CD14-positive monocyte (primary cell): ENCODE measurements at regions not wholly inside any gene's neighbourhood (a gene's known extent, or its start where the extent isn't known, plus 50 kb on each side); places are given as distances from the start of the nearest gene placed in this dataset.

Source experiments
- DNase-seq, 3 donors: peaks; one replicate each; pipeline ENCODE4 v3.0.0-alpha.2; 2011 to 2022
- H2AFZ ChIP-seq: 2 replicates; pipeline ENCODE4 v1.6.0; 2012; ENCODE audit warnings: mild to moderate bottlenecking, low read depth, low read length, inconsistent platforms; ENCODE audit not compliant: insufficient read depth, poor library complexity, severe bottlenecking
- H3K27ac ChIP-seq, 2 donors: 1 replicate in 1 of 2; 2 replicates in 1 of 2; pipeline ENCODE4 v1.5.1; 2012 to 2013; ENCODE audit warnings: low read length in 2 of 2, control low read depth in 1 of 2, inconsistent platforms in 1 of 2, low read depth in 1 of 2, mild to moderate bottlenecking in 1 of 2
- H3K27me3 ChIP-seq, 2 donors: one replicate each; pipeline versions ENCODE4 v1.6.0 to v1.6.1; 2011 to 2013; ENCODE audit warnings: low read length in 2 of 2; ENCODE audit not compliant: control insufficient read depth in 2 of 2, insufficient read depth in 2 of 2
- H3K36me3 ChIP-seq, 2 donors: replicated peaks in 1 of 2; 1 replicate in 1 of 2; 2 replicates in 1 of 2; pipeline versions ENCODE4 v1.5.1 to v1.6.1; 2012 to 2013; ENCODE audit warnings: low read length in 2 of 2, control low read depth in 1 of 2, inconsistent platforms in 1 of 2, mild to moderate bottlenecking in 1 of 2; ENCODE audit not compliant: insufficient read depth in 2 of 2, control insufficient read depth in 1 of 2
- H3K4me1 ChIP-seq, 2 donors: 1 replicate in 1 of 2; 2 replicates in 1 of 2; pipeline versions ENCODE4 v1.5.1 to v1.6.1; 2012 to 2013; ENCODE audit warnings: low read length in 2 of 2, control low read depth in 1 of 2, inconsistent platforms in 1 of 2, mild to moderate bottlenecking in 1 of 2, moderate library complexity in 1 of 2; ENCODE audit not compliant: insufficient read depth in 2 of 2, control insufficient read depth in 1 of 2
- H3K4me2 ChIP-seq: replicated peaks from 2 replicates; pipeline ENCODE3; 2012; ENCODE audit warnings: low read length, moderate library complexity, mild to moderate bottlenecking; ENCODE audit not compliant: poor library complexity, severe bottlenecking; ENCODE audit errors: extremely low read depth
- H3K4me3 ChIP-seq, 3 experiments: fragments of 200-600 bp in 1 of 3; sonication (generic) in 1 of 3; replicated peaks in 1 of 3; 1 replicate in 2 of 3; 2 replicates in 1 of 3; pipeline ENCODE4 v1.5.1; 2011 to 2013; ENCODE audit warnings: low read length in 3 of 3, mild to moderate bottlenecking in 3 of 3, control low read depth in 2 of 3, low read depth in 2 of 3, inconsistent platforms in 1 of 3, moderate library complexity in 1 of 3
- H3K79me2 ChIP-seq: 2 replicates; pipeline ENCODE4 v1.6.0; 2012; ENCODE audit warnings: mild to moderate bottlenecking, control low read depth, inconsistent platforms, low read length, moderate library complexity; ENCODE audit not compliant: insufficient read depth
- H3K9ac ChIP-seq: 2 replicates; pipeline ENCODE4 v1.6.0; 2017; ENCODE audit warnings: low read length, mild to moderate bottlenecking; ENCODE audit not compliant: insufficient read depth, poor library complexity, severe bottlenecking
- H3K9me3 ChIP-seq, 2 donors: replicated peaks in 1 of 2; 1 replicate in 1 of 2; 2 replicates in 1 of 2; pipeline versions ENCODE4 v1.5.1 to v1.6.1; 2012 to 2013; ENCODE audit warnings: low read length in 2 of 2, control low read depth in 1 of 2; ENCODE audit not compliant: control insufficient read depth in 1 of 2, insufficient read depth in 1 of 2
- H4K20me1 ChIP-seq: 2 replicates; pipeline ENCODE4 v1.6.0; 2012; ENCODE audit warnings: mild to moderate bottlenecking, low read length, control low read depth, moderate library complexity; ENCODE audit not compliant: insufficient read depth
- H3K27ac Mint-ChIP-seq, 7 donors: one replicate each; pipeline ENCODE4 v1.8.0; 2020; ENCODE audit warnings: mild to moderate bottlenecking in 7 of 7, mixed read lengths in 7 of 7, moderate library complexity in 6 of 7, inconsistent platforms in 2 of 7
- H3K27me3 Mint-ChIP-seq, 3 donors: one replicate each; pipeline ENCODE4 v1.8.0; 2021 to 2022; ENCODE audit warnings: low read depth in 3 of 3, mild to moderate bottlenecking in 3 of 3, mixed read lengths in 3 of 3, moderate library complexity in 3 of 3, inconsistent platforms in 1 of 3
- H3K36me3 Mint-ChIP-seq, 2 donors: one replicate each; pipeline ENCODE4 v1.8.0; 2020; ENCODE audit warnings: mixed read lengths in 2 of 2, inconsistent platforms in 1 of 2, mild to moderate bottlenecking in 1 of 2
- H3K4me1 Mint-ChIP-seq: one replicate; pipeline ENCODE4 v1.8.0; 2020; ENCODE audit warnings: mild to moderate bottlenecking, mixed read lengths
- H3K4me3 Mint-ChIP-seq, 2 donors: one replicate each; pipeline ENCODE4 v1.8.0; 2020; ENCODE audit warnings: mild to moderate bottlenecking in 2 of 2, mixed read lengths in 2 of 2, moderate library complexity in 1 of 2
- H3K9me3 Mint-ChIP-seq, 7 donors: one replicate each; pipeline ENCODE4 v1.8.0; 2020 to 2022; ENCODE audit warnings: mixed read lengths in 7 of 7, mild to moderate bottlenecking in 6 of 7, moderate library complexity in 6 of 7, inconsistent platforms in 2 of 7
- WGBS: methylation state at CpG from one replicate; pipeline ENCODE4 v1.1.5; 2013; ENCODE audit warnings: missing lambda C conversion rate; ENCODE audit not compliant: insufficient coverage; 5-methylcytosine and 5-hydroxymethylcytosine counted together
- intact Hi-C, 2 donors: fragments of 100-400 bp; cut with micrococcal nuclease; formaldehyde crosslinking; loops; one replicate each; pipeline versions ENCODE4 v1.15.0 to v1.15.1; 2023
- TF ChIP-seq, protein P1 (sequence below): fragments of 200-600 bp; IDR thresholded peaks from one replicate; pipeline ENCODE4 v1.8.0; 2022; ENCODE audit warnings: antibody characterized with exemption, mild to moderate bottlenecking

DNA sequence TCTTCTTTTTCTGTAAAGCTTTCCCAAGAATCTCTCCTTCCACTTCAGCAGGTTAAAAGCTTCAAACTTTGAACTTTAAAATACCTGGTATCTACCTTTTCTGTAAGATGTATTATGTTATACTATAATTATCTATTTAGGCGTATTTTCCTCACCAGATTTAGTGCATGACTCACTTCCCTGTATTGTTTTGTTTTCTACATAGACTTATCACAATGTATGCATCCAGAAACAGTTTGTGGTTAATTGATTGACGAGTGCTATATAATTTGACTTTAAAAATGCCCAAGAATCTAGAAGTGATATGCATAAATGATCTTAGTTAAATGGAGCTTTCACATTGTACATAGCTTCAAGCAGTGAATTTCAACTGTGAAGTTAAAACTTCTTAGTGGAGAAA is 473.9 kb upstream of the CDH2 start:
- Mint-ChIP-seq H3K27me3 (peaks cover 0 to 2% (median 0%) of the 10 kb centered on the region in 3 donors), H3K4me1 (no peaks in the 10 kb centered on the region), H3K36me3 (no peaks in the 10 kb centered on the region), H3K27ac (no peak overlapping the region), H3K9me3 (peaks cover 4 to 19% (median 16%) of the 10 kb centered on the region in 7 donors), H3K4me3 (no peak overlapping the region)
- intact Hi-C loops: no loop called here
- Histone ChIP-seq H3K4me3 (no peak overlapping the region), H2AFZ (no peak overlapping the region), H3K4me2 (no peak overlapping the region), H3K4me1 (no peaks in the 10 kb centered on the region), H3K9ac (no peak overlapping the region), H4K20me1 (no peaks in the 10 kb centered on the region), H3K79me2 (no peaks in the 10 kb centered on the region), H3K9me3 (peaks cover 18 to 31% of the 10 kb centered on the region in 2 donors), H3K27me3 (no peaks in the 10 kb centered on the region), H3K36me3 (no peaks in the 10 kb centered on the region), H3K27ac (no peak overlapping the region)
- no peak for DNase-seq
- TF ChIP-seq, protein P1, sequence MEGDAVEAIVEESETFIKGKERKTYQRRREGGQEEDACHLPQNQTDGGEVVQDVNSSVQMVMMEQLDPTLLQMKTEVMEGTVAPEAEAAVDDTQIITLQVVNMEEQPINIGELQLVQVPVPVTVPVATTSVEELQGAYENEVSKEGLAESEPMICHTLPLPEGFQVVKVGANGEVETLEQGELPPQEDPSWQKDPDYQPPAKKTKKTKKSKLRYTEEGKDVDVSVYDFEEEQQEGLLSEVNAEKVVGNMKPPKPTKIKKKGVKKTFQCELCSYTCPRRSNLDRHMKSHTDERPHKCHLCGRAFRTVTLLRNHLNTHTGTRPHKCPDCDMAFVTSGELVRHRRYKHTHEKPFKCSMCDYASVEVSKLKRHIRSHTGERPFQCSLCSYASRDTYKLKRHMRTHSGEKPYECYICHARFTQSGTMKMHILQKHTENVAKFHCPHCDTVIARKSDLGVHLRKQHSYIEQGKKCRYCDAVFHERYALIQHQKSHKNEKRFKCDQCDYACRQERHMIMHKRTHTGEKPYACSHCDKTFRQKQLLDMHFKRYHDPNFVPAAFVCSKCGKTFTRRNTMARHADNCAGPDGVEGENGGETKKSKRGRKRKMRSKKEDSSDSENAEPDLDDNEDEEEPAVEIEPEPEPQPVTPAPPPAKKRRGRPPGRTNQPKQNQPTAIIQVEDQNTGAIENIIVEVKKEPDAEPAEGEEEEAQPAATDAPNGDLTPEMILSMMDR: no peak
- whole genome bisulfite sequencing: no CpG with 5 or more reads among the region's 2 CpGs

DNA sequence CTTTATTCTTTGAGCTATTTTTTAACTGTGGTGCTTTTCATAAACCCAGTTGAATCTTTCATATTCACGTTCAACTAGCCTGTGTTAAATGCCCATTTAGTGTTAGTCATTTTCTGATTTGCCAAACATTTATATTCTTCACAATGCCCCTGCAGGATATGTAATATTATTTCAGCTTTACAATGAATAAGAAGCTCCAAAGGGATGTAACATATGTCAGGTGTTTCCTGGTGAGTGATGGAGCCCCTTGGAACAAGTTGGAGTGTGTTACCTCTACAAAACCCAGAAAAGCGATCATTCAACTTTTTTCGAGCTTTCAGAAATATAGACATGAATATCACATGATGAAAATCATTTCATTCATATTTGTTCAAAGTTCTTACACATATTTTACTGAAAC is 471.0 kb upstream of the CDH2 start:
- intact Hi-C loops: no loop called here
- Histone ChIP-seq H4K20me1 (no peaks in the 10 kb centered on the region), H3K4me1 (no peaks in the 10 kb centered on the region), H2AFZ (no peak overlapping the region), H3K36me3 (no peaks in the 10 kb centered on the region), H3K27ac (no peak overlapping the region), H3K9me3 (peaks cover 10 to 29% of the 10 kb centered on the region in 2 donors), H3K27me3 (no peaks in the 10 kb centered on the region), H3K4me3 (no peak overlapping the region), H3K9ac (no peak overlapping the region), H3K79me2 (no peaks in the 10 kb centered on the region), H3K4me2 (no peak overlapping the region)
- TF ChIP-seq, protein P1: no peak
- H3K4me3 Mint-ChIP-seq: no peak overlapping the region
- H3K4me1 Mint-ChIP-seq: no peaks in the 10 kb centered on the region
- no CpG with 5 or more reads among the region's 3 CpGs for WGBS
- no peak overlapping the region for H3K27ac Mint-ChIP-seq
- H3K36me3 Mint-ChIP-seq: no peaks in the 10 kb centered on the region
- peaks cover 4 to 20% (median 13%) of the 10 kb centered on the region in 7 donors for H3K9me3 Mint-ChIP-seq
- H3K27me3 Mint-ChIP-seq: peaks cover 0 to 2% (median 0%) of the 10 kb centered on the region in 3 donors
- no peak for DNase-seq
